ENCODE measurements at regions not wholly inside any gene's neighbourhood (a gene's known extent, or its start where the extent isn't known, plus 50 kb on each side); places are given as distances from the start of the nearest gene placed in this dataset.

DNA sequence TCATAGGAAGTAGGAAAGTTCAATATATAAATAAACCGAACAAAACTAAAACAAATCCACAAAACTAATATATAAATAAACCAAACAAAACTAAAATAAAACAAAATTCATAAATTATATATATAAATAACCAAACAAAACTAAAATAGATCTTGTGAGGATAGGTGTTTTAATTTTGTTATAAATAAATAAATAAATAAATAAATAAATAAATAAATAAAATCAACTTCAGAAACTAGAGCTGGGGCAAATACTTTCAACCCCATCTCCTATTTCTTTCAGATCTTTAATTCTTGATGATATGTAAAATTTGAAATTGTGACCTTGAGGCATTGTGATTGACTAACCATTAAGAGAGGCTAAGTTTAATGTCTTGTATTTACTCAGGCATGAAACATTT lies 416.1 kb downstream of the SAMD5 start:
- no peak overlapping the region for H3K27ac ChIP-seq (ENCODE audit: low read depth in 1 of 2, low read length in 2 of 2)
- no peaks in the 10 kb centered on the region for H3K9me3 ChIP-seq (ENCODE audit: control insufficient read depth in 1 of 2, insufficient read depth in 1 of 2, low read length in 2 of 2)
- TF ChIP-seq, protein P1, sequence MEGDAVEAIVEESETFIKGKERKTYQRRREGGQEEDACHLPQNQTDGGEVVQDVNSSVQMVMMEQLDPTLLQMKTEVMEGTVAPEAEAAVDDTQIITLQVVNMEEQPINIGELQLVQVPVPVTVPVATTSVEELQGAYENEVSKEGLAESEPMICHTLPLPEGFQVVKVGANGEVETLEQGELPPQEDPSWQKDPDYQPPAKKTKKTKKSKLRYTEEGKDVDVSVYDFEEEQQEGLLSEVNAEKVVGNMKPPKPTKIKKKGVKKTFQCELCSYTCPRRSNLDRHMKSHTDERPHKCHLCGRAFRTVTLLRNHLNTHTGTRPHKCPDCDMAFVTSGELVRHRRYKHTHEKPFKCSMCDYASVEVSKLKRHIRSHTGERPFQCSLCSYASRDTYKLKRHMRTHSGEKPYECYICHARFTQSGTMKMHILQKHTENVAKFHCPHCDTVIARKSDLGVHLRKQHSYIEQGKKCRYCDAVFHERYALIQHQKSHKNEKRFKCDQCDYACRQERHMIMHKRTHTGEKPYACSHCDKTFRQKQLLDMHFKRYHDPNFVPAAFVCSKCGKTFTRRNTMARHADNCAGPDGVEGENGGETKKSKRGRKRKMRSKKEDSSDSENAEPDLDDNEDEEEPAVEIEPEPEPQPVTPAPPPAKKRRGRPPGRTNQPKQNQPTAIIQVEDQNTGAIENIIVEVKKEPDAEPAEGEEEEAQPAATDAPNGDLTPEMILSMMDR (IDR thresholded peaks at IDR 0.05), result no peak
- H3K4me3 ChIP-seq (ENCODE audit: low read length), result no peak overlapping the region
- no peaks in the 10 kb centered on the region for H3K4me1 ChIP-seq (ENCODE audit: insufficient read depth, low read length)
- ChIA-PET CTCF (no interaction called here), POLR2A (no interaction called here)
- H3K27ac Mint-ChIP-seq, result no peak overlapping the region
- peaks cover 21% of the 10 kb centered on the region for H3K9me3 Mint-ChIP-seq
- no peak for ATAC-seq (ENCODE audit: poor library complexity)
- H3K36me3 ChIP-seq (ENCODE audit: insufficient read depth, low read length), result no peaks in the 10 kb centered on the region
- intact Hi-C loops (cut with DNase I, micrococcal nuclease), result no loop called here
- H3K27me3 ChIP-seq (ENCODE audit: control insufficient read depth in 1 of 2, insufficient read depth in 2 of 2, low read length in 2 of 2), result no peaks in the 10 kb centered on the region
- no peak overlapping the region for H3K4me3 Mint-ChIP-seq
- H3K4me1 Mint-ChIP-seq (ENCODE audit: low read depth), result no peaks in the 10 kb centered on the region
- DNase-seq, result no peak
- no peaks in the 10 kb centered on the region for H3K27me3 Mint-ChIP-seq
- no peaks in the 10 kb centered on the region for H3K36me3 Mint-ChIP-seq (ENCODE audit: low read depth)

DNA sequence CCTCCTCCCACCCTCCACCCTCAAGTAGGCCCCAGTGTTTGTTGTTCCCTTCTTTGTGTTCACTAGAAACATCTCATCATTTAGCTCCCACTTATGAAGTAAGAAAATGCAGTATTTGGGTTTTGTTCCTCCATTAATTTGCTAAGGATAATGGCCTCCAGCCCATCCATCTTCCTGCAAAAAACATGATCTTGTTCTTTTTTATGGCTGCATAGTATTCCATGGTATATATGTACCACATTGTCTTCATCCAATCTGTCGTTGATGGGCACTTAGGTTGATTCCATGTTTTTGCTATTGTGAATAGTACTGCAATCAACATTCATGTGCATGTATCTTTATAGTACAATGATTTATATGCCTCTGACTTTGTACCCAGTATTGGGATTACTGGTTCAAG lies 416.8 kb upstream of the SASH1 start:
- ATAC-seq (ENCODE audit: poor library complexity), result no peak
- no peak for DNase-seq
- H3K27me3 ChIP-seq (ENCODE audit: control insufficient read depth in 1 of 2, insufficient read depth in 2 of 2, low read length in 2 of 2), result no peaks in the 10 kb centered on the region
- Mint-ChIP-seq H3K27me3 (no peaks in the 10 kb centered on the region), H3K4me3 (no peak overlapping the region), H3K9me3 (peaks cover 21% of the 10 kb centered on the region), H3K4me1 (ENCODE audit: low read depth) (no peaks in the 10 kb centered on the region), H3K27ac (no peak overlapping the region), H3K36me3 (ENCODE audit: low read depth) (no peaks in the 10 kb centered on the region)
- no peaks in the 10 kb centered on the region for H3K36me3 ChIP-seq (ENCODE audit: insufficient read depth, low read length)
- ChIA-PET POLR2A (no interaction called here), CTCF (no interaction called here)
- peaks cover 0 to 4% of the 10 kb centered on the region in 2 experiments for H3K9me3 ChIP-seq (ENCODE audit: control insufficient read depth in 1 of 2, insufficient read depth in 1 of 2, low read length in 2 of 2)
- intact Hi-C loops (cut with DNase I, micrococcal nuclease), result no loop called here
- no peak overlapping the region for H3K4me3 ChIP-seq (ENCODE audit: low read length)
- no peaks in the 10 kb centered on the region for H3K4me1 ChIP-seq (ENCODE audit: insufficient read depth, low read length)
- H3K27ac ChIP-seq (ENCODE audit: low read depth in 1 of 2, low read length in 2 of 2), result no peak overlapping the region
- TF ChIP-seq, protein P1 (IDR thresholded peaks at IDR 0.05), result no peak

DNA sequence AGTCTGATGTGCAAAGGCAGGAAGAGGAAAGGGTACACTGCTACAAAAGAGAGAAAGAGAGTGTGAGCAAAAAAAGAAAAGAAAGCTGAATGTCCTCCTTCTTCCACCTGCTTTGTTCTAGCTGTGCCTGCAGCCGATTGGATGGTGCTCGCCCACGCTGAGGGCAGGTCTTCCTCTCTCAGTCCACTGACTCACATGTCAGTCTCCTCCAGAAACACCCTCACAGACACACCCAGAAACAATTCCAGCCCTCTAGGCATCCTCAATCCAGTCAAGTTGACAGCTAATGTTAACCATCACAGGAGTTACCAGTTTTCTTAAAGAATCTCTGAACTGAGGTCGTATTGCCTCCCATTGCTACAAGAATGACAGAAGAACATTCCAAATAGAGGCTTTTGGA lies 411.9 kb upstream of the SASH1 start:
- DNase-seq, result no peak
- CTCF ChIA-PET, result no interaction called here
- peaks cover 0 to 4% of the 10 kb centered on the region in 2 experiments for H3K9me3 ChIP-seq (ENCODE audit: control insufficient read depth in 1 of 2, insufficient read depth in 1 of 2, low read length in 2 of 2)
- Mint-ChIP-seq H3K27me3 (no peaks in the 10 kb centered on the region), H3K4me3 (no peak overlapping the region), H3K36me3 (ENCODE audit: low read depth) (no peaks in the 10 kb centered on the region), H3K4me1 (ENCODE audit: low read depth) (no peaks in the 10 kb centered on the region), H3K9me3 (peaks cover 10% of the 10 kb centered on the region), H3K27ac (no peak overlapping the region)
- TF ChIP-seq, protein P1 (IDR thresholded peaks at IDR 0.05), result no peak
- H3K36me3 ChIP-seq (ENCODE audit: insufficient read depth, low read length), result no peaks in the 10 kb centered on the region
- no peaks in the 10 kb centered on the region for H3K27me3 ChIP-seq (ENCODE audit: control insufficient read depth in 1 of 2, insufficient read depth in 2 of 2, low read length in 2 of 2)
- no peak overlapping the region for H3K27ac ChIP-seq (ENCODE audit: low read depth in 1 of 2, low read length in 2 of 2)
- no peak for ATAC-seq (ENCODE audit: poor library complexity)
- H3K4me1 ChIP-seq (ENCODE audit: insufficient read depth, low read length), result no peaks in the 10 kb centered on the region
- no peak overlapping the region for H3K4me3 ChIP-seq (ENCODE audit: low read length)
- POLR2A ChIA-PET, result no interaction called here
- intact Hi-C loops (cut with DNase I, micrococcal nuclease), result no loop called here

All from CD4-positive, alpha-beta T cell (primary cell).